ENCODE measurements at regions not wholly inside any gene's neighbourhood (a gene's known extent, or its start where the extent isn't known, plus 50 kb on each side); places are given as distances from the start of the nearest gene placed in this dataset.
"Not testable (repeated sequence)": the region's sequence is repeated elsewhere in the genome, so short reads cannot be mapped to it uniquely, and the experiment has no call there.

DNA sequence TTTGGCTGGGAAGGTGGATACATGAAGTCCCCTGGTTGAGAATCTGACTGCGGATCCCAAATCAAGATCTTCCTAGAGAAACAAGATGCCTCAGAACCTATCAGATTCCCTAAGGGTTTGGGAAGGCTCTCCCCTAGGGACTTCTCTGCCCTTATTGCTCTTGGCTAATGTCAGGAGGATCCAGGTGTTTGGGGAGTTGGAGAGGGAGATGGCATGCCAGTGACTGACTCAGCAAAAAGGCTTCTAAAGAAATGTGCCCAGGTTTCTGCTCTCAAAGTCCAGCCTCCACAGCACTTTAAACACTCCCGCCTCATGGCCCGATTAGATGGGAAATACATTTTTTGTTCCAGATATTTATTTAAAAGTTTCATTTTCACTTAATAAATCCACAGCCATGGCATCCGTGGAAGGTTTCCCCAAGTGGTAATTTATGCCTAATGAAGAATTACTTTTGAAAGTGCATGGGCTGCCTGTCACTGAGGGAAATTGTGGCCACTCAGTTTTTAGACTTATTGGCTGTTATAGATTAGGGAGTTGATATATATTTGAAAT, 156.4 kb downstream of the OSR1 start:
- no peak for DNase-seq (ENCODE audit: low read depth)

DNA sequence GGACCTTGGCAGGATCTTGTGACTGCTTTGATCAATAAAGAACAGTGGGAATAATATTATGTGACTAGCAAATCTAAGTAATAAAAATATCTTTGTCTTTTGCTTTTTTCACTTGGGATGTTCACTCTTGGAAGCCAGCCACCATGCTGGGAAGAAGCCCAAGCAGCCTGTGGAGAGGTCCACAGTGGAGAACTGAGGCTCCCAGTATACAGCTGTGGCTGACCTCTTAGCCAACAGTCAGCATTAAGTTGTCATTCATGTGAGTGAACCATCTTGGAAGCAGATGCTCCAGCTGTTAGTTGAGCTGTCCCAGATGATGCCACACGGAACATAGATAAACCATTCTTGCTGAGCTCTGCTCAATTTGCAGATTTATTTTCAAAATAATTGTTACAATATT, 160.0 kb downstream of the OSR1 start:
- DNase-seq (ENCODE audit: low read depth), result no peak

DNA sequence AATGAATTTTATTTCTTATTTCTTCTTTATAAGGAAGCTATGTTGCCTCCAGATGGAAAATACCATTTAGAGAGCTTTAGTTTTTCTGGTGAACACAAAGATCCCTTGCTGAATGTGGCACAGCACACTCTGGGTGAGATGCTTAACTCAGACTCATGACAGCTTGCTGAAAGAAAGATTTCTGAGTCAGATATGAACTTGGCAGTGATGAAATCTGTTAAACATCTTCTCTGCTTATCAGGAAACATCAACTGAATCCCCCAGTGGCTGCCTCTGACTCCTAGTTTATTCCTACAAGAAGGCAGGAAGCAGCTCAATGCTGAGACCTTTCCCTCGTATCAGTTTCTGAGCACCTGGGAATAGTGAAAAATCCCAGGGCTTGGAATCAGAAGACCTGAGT, 162.8 kb downstream of the OSR1 start:
- DNase-seq (ENCODE audit: low read depth), result peak; percentile 57

DNA sequence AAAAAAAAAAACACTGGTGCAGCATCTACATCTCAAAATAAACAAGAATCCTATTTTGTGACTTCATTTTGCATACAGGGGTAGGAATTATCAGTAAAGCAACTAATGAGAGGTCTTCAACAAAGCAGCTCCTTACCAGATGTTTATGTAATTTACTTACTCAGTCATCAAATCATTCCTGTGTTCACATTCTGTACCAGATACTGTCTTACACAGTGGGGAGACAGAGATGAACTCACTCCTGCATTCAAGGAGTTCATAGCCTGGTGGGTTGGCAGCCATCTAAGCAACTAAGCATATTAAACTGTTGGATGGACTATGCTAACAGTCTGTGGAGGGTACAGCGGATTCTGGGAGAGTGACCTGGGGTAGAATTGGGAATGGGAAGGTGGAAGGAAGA, 169.0 kb downstream of the OSR1 start:
- DNase-seq (ENCODE audit: low read depth), result no peak

DNA sequence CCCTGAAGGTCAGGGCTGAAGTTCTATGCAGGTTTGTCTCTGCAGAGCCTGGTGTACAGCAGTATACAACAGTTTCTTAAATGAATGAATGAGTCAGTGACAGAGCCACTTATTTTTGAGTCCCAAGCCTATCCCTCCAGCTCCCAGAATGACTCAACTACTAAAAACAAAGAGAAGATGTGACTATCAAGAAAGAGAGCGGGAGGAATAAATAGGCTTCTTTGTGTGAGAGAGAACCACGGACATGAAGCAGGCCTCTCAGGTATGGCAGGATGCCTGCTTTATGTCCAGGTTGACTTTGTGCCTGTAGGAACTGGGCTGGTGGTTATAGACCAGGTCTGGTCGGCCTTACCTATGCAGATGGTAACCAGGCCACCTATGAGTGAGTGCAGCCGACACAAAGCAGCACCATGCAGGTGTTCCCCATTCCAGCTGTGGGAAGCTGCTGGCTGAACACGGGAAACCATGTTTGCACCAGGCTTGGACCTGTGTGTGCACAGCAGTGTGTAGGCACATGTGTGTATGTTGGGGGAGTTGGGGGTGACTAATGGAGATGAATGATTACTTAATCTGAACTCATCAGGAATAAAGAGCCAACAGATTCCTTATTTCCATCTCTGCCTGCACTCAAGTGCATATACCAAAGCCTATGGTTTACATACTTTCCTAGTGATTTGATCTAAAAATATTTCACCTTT, 171.0 kb downstream of the OSR1 start:
- DNase-seq (ENCODE audit: low read depth), result peak; percentile 62

DNA sequence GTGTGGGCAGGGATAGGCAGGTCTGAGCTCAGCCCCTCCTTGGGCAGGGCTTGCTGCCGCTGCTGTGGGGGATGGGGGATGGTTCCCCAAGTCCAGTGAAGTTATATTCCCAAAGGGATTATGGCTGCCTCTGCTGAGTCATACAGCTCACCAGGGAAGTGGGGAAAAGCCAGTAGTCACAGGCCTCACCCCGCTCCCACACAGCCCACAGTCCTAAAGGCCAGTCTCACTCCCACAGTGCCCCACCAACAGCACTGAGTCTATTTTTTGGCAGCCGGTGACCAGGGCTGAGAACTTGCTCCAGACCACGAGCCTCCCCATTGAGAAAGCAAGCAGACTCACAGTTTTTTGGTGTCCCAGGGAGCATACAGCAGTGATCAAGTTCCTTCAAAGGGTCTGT, 173.3 kb downstream of the OSR1 start:
- peak; percentile 43 for DNase-seq (ENCODE audit: low read depth)

DNA sequence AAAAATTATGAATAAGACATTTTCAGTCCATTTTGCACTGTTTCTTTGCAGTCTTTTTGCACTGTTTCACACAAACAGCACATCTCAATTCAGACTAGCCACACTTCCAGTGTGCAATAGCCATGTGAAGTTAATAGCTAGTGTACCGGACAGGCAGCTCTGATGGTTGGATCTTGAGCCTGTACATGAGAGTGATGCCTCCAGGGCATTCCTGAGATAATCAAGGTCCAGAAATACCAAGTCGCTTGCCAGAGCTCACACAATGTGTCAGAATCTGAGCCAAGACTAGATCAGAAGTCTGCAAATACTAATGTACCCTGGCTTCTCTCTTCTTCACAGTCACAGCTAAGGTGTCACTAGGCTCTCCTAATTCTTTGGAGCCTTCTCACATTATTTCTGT, 180.2 kb downstream of the OSR1 start:
- DNase-seq (ENCODE audit: low read depth), result peak; percentile 62

DNA sequence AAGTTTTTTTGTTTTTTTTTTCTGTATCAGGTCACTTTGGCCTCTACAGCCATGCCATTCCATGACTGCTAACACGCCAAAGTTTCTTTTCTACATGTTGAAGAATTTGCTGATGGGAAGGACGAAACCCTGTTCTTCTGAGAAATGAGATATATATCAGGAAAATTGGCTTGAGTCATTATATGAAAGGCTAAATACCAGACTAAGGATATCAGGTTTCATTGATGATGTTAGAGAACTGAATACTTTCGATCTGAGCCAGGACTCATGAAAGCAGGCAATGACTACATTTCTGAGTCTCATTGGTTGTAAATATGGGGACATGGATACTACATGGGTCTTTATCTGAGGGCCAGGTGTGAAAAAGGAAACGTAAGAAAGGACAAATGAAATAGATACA, 181.4 kb downstream of the OSR1 start:
- DNase-seq (ENCODE audit: low read depth), result peak; percentile 73

DNA sequence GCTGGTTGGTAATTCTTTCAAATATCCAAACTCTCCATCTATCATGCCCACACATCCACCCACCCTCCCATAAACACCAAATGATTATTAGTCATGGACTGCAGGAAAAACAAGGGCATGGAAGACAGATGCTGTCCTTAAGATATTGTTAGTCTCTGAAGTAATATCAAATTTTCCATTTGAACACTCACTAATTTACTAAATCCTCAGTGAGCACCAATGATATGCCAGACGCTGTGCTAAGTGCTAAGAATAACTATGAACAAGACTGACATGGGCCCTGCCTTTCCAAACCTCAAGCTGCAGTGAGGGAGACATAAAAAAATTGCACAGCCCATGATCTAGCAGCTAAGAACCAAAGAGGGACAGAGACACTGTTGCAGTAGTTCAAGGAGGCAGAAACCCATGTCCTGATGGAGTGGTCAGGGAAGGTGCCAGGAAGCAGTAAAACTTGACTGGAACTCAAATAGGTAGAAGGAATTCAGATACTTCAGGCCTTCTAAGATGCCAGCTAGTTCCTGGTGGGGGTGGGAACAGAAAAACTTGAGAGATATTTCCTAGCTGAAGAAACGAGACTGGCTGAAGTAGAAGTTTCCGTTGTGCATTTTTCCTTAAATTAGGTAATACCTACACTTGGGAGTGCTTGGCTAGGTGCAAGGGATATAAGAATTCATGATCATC, 182.1 kb downstream of the OSR1 start:
- no peak for DNase-seq (ENCODE audit: low read depth)

DNA sequence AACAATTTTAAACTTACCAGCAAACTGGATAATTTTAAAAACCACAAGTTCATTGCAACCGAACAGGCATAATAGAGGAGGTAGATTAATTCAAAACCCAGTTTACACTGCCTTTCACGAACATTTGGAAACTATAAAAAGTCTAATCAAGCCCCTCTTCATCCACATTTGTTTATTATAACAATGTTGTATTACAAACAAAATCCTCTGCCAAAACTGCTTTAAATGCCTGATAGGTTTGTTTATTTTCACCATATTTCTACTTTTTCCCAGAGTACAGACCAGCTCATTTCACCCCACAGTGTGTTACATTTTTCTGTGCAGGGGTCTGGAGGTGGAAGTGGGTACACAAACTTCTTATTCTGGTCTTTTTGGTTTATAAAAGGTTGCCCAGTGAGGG, 184.2 kb downstream of the OSR1 start:
- no peak for DNase-seq (ENCODE audit: low read depth)

DNA sequence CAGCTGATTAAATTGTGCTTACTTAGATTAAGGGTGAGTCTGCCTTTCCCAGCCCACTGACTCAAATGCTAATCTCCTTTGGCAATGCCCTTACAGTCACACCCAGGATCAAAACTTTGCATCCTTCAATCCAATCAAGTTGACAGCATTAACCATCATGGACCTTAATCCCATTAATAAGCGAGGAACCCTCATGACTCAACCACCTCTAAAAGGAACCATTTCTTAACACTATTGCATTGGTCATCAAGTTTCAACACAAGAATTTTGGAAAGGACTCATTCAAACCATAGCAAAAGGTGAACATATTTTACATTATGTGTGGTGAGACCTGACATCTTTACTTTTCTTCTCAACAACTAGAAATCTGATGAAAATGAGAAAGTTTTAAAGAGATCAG, 187.0 kb downstream of the OSR1 start:
- no peak for DNase-seq (ENCODE audit: low read depth)

DNA sequence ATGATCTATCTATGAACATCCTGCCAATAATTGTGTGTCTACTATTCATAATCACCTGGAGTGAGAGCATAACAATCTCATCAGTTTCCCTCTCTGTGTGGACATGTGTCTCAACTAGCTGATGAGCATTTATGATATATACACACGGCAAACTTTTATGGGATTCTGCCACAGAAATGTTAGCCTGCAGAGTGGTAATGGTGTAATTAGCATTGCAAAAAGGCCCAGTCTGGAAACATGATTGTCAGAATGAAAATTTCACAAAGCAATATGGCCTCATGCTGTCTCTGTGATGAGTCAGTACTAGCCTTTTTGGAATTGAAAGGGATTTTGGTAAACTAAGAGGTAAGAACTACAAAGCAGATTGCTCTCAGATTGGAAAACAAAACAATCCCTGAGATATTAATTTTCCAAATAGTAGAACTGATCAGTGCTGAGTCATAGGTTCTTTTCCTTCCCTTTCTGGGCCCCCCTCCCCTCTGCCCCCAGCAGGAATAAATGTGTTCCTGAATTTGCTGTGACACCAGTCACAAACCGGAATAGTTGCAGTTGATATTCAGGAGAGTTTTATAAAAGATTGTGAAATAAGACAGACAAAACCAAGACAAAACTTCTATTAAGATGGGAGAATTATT, 189.2 kb downstream of the OSR1 start:
- DNase-seq (ENCODE audit: low read depth), result no peak

DNA sequence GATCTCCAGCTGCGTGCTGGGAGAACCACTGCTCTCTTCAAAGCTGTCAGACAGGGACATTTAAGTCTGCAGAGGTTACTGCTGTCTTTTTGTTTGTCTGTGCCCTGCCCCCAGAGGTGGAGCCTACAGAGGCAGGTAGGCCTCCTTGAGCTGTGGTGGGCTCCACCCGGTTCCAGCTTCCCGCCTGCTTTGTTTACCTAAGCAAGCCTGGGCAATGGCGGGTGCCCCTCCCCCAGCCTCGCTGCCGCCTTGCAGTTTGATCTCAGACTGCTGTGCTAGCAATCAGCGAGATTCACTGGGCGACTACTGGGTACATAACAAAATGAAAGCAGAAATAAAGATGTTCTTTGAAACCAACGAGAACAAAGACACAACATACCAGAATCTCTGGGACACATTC, 194.3 kb downstream of the OSR1 start:
- DNase-seq (ENCODE audit: low read depth), result not testable (repeated sequence)

DNA sequence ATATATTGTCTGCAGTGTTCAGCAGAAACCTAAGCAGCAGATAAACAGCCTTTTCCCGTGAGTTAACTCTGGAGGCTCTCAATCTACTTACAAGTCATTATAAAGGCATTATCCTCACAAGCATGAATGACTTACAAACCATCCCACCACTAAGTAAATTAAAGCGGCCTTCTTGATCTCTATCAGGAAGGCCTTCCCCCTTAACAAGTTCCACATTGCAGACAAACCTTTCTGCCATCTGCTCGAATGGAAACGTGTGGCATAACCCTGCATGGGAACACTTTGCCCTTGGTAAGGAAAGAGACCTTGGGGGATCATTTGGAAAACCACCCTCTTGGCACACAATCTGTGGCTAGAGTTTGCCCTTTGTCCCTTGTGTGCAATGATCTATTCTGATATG, 199.5 kb downstream of the OSR1 start:
- DNase-seq (ENCODE audit: low read depth), result peak; percentile 46

DNA sequence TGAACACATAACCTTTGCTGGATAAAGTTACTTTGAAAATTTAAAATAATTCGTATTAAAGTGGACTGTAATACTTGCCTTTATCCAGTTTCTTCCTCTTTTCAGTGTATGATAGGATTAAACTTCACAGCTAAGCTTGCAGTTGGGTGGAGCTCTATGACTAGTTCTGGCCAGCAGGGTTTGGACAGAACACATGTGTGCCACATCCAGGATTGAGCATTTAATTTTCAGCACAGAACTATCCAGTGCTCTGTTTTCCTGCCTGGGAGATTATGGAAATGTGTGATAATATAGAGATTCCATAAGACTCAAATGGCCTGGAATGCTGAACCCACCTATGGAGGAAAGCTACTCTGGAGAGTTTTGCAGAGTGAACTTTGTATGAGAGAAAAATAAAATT, 200.2 kb downstream of the OSR1 start:
- no peak for DNase-seq (ENCODE audit: low read depth)

DNA sequence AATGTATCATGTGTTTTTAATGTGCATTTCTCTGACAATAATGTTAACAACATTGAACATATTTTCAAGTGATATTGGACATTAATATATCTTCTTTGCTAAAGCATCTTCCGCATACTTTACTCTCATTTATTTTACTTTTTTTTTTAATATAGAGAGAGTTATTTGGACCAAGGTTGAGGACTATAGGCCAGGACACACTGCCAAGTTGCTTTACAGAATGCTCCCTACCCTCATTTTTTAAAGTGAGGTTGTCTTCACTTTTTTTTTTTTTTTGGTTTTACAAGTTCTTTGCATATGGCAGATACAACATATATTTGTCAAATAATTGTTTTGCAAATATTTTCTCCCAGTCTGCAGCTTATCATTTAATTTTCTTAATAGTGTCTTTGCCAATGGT, 201.8 kb downstream of the OSR1 start:
- no peak for DNase-seq (ENCODE audit: low read depth)

DNA sequence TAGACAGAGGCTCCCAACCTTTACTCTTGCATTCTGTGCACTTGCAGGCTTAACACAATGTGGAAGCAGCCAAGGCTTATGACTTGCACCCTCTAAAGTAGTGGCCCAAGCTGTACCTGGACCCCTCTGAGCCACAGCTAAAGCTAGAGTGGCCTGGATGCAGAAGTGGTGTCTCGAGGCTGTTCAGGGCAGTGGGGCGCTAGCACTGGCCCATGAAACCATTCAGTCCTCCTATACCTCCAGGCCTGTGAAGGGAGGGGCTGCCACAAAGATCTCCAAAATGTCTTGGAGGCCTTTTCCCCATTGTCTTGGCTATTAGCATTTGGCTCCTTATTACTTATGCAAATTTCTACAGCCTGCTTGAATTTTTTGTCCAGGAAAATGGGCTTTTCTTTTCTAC, 207.7 kb downstream of the OSR1 start:
- DNase-seq (ENCODE audit: low read depth), result no peak

DNA sequence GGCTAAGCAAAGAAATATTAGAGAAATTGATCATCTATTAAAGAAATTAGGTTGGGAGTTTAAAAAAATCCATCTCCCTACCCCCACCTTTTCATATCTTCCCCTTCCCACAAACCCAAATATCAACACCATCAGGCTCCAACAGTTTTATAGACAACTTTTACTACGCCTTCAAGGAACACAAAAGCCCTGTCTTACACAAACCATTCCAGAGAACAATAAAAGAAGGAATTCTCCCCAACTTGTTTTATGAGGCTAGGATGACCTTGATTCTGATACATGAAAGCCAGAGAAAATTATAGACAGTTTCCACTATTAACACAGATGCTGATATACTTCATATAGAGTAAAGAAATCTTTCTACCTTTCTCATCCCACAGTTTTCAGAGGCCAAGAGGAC, 211.6 kb downstream of the OSR1 start:
- no peak for DNase-seq (ENCODE audit: low read depth)

DNA sequence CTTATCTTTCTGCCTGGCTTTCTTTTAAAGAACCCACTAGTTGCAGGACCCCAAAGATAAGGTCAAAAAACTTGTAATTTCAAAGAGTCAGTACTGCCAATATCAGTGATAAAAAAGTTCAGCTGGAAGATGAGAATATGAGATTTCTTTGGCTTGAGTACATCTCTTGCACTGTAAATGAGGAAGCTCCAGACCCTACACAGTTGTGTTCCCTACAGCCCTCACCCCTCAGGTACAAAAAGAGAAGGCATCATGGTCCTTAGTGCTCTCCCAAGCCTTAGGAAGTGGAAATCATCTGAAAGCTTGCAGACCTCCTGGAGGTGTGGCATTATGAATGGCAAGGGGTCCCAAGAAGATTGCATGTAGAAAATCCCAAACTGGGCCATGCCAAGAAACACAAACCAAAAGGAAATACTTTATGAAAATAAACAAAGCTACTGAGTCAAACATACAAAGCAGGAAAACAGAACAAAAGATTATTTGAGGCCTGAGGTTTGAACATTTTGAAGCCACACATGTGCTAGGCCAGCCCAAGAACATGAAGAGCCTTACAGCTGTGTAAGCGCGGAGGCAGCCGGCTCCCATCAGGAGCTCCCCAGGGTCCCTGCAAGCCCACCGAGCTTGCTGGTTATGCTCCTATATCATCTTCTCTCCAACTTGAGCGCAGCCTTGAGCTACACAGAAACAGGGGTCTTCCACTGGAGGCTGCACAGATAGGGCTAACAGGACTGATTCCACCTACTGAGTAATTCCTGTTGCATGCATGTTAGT, 217.0 kb downstream of the OSR1 start:
- DNase-seq (ENCODE audit: low read depth), result peak; percentile 25

DNA sequence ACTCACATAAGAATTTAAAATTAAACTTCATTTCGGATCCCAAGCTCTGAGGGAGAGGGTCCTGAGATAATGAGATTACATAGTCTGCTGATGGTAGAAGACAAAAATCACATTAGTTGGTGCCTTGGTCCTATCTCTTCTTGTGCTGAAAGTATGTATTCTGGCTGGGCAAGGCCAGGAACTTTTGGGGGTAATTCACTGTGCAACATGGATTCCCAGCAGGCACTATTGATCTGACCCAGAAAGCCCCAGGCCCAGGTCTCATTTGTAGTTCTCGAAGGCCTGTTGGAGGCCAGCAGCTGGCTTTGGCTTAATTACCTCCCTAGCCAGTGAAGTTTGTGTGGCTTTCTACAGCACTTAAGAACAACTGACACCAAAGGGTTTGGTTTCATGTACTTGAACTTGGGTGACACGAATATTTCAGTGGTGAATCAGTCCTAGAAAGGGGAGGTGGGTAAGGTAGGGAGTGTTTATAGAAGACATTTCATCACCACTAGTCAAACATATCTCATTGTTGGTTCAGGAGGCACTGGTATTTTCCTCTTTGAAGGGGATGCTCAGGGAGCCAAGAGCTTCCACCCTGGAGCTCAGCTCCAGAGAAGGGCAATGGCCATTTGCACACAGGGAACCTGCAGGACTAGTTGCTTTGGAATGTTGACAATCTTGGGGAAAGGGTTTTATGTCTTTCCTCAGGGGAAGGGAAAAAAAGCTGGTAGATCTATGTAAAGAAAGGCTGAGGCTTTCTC, 217.8 kb downstream of the OSR1 start:
- DNase-seq (ENCODE audit: low read depth), result peak; percentile 97

DNA sequence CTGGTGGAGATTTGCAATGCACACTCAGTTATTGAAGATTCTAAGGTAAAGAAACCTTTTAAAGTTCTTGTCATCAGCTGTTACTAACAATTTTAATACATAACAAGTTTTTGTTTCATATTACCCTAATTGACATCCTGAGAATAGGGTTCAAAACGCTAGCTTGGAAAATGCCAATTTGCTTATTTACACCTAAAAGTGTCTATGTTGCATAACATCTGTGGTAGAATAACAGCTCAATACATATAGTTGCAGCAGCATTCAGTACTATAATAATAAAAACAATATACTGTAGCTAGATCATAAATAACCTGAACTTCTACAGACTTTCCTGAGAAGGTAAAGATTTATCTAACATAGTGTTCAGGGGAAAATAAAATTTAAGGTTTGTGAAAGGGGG, 219.0 kb downstream of the OSR1 start:
- DNase-seq (ENCODE audit: low read depth), result no peak

Measured in EH (cell line).